ENCODE measurements at regions not wholly inside any gene's neighbourhood (a gene's known extent, or its start where the extent isn't known, plus 50 kb on each side); places are given as distances from the start of the nearest gene placed in this dataset.

DNA sequence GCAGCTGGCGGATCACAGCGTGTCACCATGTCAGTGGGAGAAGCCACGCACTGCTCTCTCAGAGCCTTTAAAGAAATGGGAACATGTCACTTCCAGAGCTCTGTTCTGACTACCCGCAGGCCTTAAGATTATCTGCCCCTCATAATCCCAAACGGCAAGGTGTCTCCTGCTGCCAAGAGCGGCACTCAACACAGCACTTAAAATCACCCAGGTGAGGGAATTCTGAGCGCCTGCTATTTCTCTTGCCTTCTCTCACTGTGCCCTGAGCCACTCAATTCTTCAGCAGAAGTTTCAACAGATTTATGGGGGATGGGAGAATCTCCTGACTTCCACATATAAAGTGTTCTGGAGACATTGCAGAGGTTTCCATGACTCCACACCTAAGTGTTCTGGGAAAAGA lies 137.9 kb downstream of the LMO4 start:
- Histone ChIP-seq H3K27ac (ENCODE audit: low read length) (no peak overlapping the region), H3K9me3 (ENCODE audit: control insufficient read depth, low read depth, low read length) (no peaks in the 10 kb centered on the region), H3K27me3 (ENCODE audit: control insufficient read depth, insufficient read depth, low read length) (no peaks in the 10 kb centered on the region), H3K4me3 (ENCODE audit: low read length) (no peak overlapping the region), H3K36me3 (ENCODE audit: control insufficient read depth, insufficient read depth, low read length) (no peaks in the 10 kb centered on the region), H3K4me1 (ENCODE audit: control insufficient read depth, insufficient read depth, low read length) (no peaks in the 10 kb centered on the region)
- WGBS (ENCODE audit: insufficient coverage, low lambda C conversion rate) = no CpG with 5 or more reads among the region's 7 CpGs
- no peak for DNase-seq

DNA sequence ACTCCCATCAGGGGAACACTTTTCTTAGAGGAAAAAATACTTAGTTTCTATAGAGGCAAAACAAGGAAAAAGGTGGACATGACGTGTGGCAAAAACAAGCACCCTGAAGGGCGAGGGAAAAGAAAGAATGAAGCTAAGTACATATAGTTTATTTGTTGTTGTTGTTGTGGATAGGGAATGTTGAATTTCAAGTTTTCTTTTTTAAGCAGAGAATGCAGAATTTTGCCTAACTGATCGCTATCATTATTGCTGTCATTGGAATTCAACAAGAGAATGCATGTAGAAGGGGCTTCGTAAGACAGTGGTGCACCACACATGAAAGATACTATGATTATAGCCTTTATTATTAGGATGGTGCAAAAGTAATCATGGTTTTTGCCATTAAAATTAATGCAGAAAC lies 144.0 kb downstream of the LMO4 start:
- no peaks in the 10 kb centered on the region for H3K27me3 ChIP-seq (ENCODE audit: control insufficient read depth, insufficient read depth, low read length)
- DNase-seq = no peak
- WGBS (ENCODE audit: insufficient coverage, low lambda C conversion rate) = 93% methylated on average over 3 of the region's 4 CpGs

DNA sequence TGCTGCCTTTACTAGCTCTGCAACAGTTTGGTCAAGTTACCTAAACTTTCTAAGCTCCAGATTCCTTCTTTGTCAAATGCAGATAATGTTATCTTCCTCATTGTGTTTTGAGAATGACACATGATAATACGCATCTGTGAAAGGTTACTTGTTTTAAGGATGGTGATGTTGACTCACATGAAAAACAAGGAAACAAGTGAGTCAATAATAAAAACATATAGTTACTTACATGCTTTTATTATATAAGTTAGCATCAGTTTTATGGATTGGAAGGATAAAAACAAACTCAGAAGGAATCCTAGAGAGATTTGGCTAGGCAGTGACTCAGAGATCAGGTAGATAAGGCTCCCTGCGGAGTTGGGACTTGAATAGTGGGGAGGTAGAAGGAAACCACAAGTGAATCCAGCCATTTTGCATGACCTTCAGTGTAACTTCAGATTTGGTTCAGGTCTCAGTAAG lies 144.6 kb downstream of the LMO4 start:
- no peak overlapping the region for H3K27ac ChIP-seq (ENCODE audit: low read length)
- no peaks in the 10 kb centered on the region for H3K9me3 ChIP-seq (ENCODE audit: control insufficient read depth, low read depth, low read length)
- no peak for DNase-seq
- H3K4me3 ChIP-seq (ENCODE audit: low read length) = no peak overlapping the region
- no peaks in the 10 kb centered on the region for H3K27me3 ChIP-seq (ENCODE audit: control insufficient read depth, insufficient read depth, low read length)
- no peaks in the 10 kb centered on the region for H3K4me1 ChIP-seq (ENCODE audit: control insufficient read depth, insufficient read depth, low read length)
- no peaks in the 10 kb centered on the region for H3K36me3 ChIP-seq (ENCODE audit: control insufficient read depth, insufficient read depth, low read length)
- 86% methylated on average over 1 of the region's 2 CpGs for WGBS (ENCODE audit: insufficient coverage, low lambda C conversion rate)

More for the DNA sequence above, 144.0 kb downstream of the LMO4 start:
- no peaks in the 10 kb centered on the region for H3K4me1 ChIP-seq (ENCODE audit: control insufficient read depth, insufficient read depth, low read length)
- no peaks in the 10 kb centered on the region for H3K36me3 ChIP-seq (ENCODE audit: control insufficient read depth, insufficient read depth, low read length)
- H3K27ac ChIP-seq (ENCODE audit: low read length) = no peak overlapping the region
- no peaks in the 10 kb centered on the region for H3K9me3 ChIP-seq (ENCODE audit: control insufficient read depth, low read depth, low read length)
- H3K4me3 ChIP-seq (ENCODE audit: low read length) = no peak overlapping the region

DNA sequence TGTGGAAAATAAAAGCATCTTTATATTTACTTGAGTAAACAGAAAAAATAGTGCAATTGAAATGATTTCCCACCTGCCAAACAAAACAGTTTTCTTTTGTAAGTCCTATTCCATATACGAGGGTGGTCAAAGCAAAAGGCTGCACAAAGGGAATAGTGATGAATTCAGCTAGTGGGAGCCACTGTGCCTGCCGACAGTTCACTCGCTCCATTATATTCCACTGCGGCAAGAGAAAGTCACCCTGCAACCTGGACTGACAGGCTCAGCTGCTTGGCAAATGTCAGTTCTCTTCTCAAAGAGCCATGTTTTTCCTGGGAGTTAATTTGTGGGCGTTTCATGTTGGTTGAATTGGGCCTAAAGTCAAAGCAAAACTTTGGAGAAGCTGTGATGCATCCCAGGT lies 145.4 kb downstream of the LMO4 start:
- no peak for DNase-seq
- Histone ChIP-seq H3K4me3 (ENCODE audit: low read length) (no peak overlapping the region), H3K27me3 (ENCODE audit: control insufficient read depth, insufficient read depth, low read length) (no peaks in the 10 kb centered on the region), H3K36me3 (ENCODE audit: control insufficient read depth, insufficient read depth, low read length) (no peaks in the 10 kb centered on the region), H3K9me3 (ENCODE audit: control insufficient read depth, low read depth, low read length) (no peaks in the 10 kb centered on the region), H3K27ac (ENCODE audit: low read length) (no peak overlapping the region), H3K4me1 (ENCODE audit: control insufficient read depth, insufficient read depth, low read length) (no peaks in the 10 kb centered on the region)
- no CpG with 5 or more reads among the region's 5 CpGs for WGBS (ENCODE audit: insufficient coverage, low lambda C conversion rate)

DNA sequence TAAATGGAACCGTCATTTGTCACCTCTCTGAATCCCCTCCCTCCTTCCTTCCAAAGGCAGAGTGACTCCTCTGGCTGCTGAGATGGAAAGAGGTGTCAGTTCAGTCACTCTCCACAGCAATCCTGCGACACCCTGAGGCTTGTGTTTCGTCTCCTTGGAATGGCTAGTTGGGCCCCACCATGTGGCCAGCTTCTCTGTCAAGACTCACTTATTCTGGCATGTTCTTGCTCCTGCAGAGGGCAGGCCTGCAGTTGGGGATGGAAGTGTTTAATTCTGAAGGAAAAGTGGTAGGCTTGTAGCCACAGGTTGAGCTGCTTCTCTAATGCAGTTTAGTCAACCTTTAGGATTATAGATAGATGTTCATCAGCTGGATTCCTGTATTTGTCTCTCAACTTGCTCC lies 149.6 kb downstream of the LMO4 start:
- no peaks in the 10 kb centered on the region for H3K36me3 ChIP-seq (ENCODE audit: control insufficient read depth, insufficient read depth, low read length)
- peak; percentile 11 to 12 for DNase-seq
- H3K27ac ChIP-seq (ENCODE audit: low read length) = no peak overlapping the region
- H3K4me1 ChIP-seq (ENCODE audit: control insufficient read depth, insufficient read depth, low read length) = no peaks in the 10 kb centered on the region
- WGBS (ENCODE audit: insufficient coverage, low lambda C conversion rate) = no CpG with 5 or more reads among the region's 3 CpGs
- H3K4me3 ChIP-seq (ENCODE audit: low read length) = no peak overlapping the region
- no peaks in the 10 kb centered on the region for H3K9me3 ChIP-seq (ENCODE audit: control insufficient read depth, low read depth, low read length)
- H3K27me3 ChIP-seq (ENCODE audit: control insufficient read depth, insufficient read depth, low read length) = no peaks in the 10 kb centered on the region

DNA sequence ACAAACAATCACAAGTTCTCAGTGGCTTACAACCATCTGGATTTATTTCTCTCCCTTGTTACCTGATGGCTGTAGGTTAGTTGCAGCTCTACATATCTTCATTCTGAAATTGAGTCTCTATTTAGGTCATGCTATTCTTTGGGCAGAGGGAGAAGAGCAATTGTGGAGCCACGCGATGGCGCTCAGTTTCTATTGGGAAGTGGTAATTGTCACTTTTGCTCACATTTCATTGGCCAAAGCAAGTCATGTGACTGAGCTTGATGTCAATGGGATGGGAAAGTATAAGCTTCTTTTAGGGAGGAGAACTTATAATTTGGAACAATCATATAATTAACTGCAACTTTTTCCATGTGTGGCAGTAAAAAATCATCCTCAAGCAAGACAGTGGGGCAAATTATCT lies 166.5 kb downstream of the LMO4 start:
- no peaks in the 10 kb centered on the region for H3K4me1 ChIP-seq (ENCODE audit: control insufficient read depth, insufficient read depth, low read length)
- H3K27ac ChIP-seq (ENCODE audit: low read length) = no peak overlapping the region
- no peaks in the 10 kb centered on the region for H3K9me3 ChIP-seq (ENCODE audit: control insufficient read depth, low read depth, low read length)
- DNase-seq = no peak
- H3K36me3 ChIP-seq (ENCODE audit: control insufficient read depth, insufficient read depth, low read length) = no peaks in the 10 kb centered on the region
- H3K27me3 ChIP-seq (ENCODE audit: control insufficient read depth, insufficient read depth, low read length) = no peaks in the 10 kb centered on the region
- WGBS (ENCODE audit: insufficient coverage, low lambda C conversion rate) = no CpG with 5 or more reads among the region's 3 CpGs
- no peak overlapping the region for H3K4me3 ChIP-seq (ENCODE audit: low read length)

DNA sequence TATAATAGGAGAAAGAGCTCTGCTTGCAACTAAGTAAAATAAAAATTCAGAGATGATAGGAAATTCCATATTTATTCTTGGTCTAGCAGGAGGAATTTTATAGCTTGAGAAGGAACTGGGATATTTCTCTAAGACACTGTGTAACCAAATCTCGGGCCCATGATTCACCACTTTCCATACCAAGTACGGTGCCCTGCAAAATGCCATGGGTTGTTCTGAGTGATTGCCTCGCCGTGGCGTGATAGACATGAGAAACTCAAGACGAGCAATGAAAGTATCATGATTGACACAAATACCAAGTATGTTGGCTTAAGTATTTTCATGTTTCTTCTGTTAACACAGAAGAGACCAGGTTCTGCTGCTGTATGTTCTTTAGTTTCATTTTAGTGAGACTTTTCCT lies 167.2 kb downstream of the LMO4 start:
- H3K4me1 ChIP-seq (ENCODE audit: control insufficient read depth, insufficient read depth, low read length) = no peaks in the 10 kb centered on the region
- no peaks in the 10 kb centered on the region for H3K36me3 ChIP-seq (ENCODE audit: control insufficient read depth, insufficient read depth, low read length)
- H3K4me3 ChIP-seq (ENCODE audit: low read length) = no peak overlapping the region
- H3K9me3 ChIP-seq (ENCODE audit: control insufficient read depth, low read depth, low read length) = no peaks in the 10 kb centered on the region
- no peak overlapping the region for H3K27ac ChIP-seq (ENCODE audit: low read length)
- no peak for DNase-seq
- no peaks in the 10 kb centered on the region for H3K27me3 ChIP-seq (ENCODE audit: control insufficient read depth, insufficient read depth, low read length)
- WGBS (ENCODE audit: insufficient coverage, low lambda C conversion rate) = no CpG with 5 or more reads among the region's 6 CpGs

DNA sequence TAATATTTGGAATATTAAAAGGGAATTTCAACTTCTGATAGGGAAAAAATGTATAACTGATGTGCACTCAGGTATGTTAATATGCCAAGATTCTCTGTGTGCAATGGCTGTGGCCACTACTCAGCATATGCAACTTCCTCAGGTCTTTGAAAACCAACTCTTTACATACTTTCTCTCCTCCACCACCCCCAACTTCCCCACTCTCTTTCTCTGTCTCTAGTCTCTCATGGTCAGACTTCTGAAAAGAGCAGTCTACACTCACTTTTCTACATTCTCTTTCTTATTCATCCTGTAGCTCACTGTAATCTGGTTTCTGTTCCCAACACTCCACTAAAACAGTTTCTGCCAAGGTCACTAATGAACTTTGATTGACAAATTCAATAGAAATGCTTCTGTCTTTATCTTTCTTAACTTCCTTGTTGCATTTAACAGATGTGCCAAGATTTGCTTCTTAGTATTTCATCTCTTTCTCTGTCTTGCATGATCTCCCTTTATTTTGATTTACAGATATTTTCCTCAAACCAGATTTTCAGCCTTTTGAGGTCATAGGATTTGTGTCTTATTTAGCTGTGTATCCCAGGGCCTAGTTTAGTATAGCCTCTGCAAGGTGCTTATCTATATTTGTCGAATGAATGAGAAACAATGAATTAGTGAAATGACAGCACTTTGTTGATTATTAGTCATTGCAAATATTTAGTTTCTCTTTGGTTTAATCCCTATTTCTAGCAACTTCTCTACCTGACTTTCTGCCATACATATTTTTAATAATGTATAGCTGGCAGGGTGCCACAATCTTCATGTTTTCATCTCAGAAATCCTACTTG lies 168.9 kb downstream of the LMO4 start:
- DNase-seq = peak in 1 of 2 donors; percentile 20
- H3K4me3 ChIP-seq (ENCODE audit: low read length) = no peak overlapping the region

DNA sequence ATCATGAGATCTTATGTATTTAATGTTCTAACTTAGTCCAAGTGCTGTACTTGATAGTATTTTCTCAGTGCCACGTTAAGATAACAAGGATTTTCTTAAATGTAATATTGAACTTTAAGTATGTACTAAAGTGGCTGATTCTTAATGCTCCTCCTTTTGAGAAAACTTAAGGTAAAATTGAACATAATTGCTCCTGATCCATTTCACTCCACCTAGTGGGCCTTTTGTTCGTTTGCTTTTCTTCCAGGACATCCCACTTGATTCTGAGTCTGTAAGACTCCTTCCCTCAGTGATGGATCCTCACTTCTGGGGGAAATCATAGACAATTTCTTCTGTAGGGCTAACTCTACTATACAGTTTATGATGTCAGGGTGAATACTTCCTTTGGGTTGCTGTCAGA lies 173.1 kb downstream of the LMO4 start:
- DNase-seq = no peak
- no peak overlapping the region for H3K27ac ChIP-seq (ENCODE audit: low read length)
- WGBS (ENCODE audit: insufficient coverage, low lambda C conversion rate) = no CpG with 5 or more reads among the region's 2 CpGs
- no peaks in the 10 kb centered on the region for H3K9me3 ChIP-seq (ENCODE audit: control insufficient read depth, low read depth, low read length)
- no peaks in the 10 kb centered on the region for H3K27me3 ChIP-seq (ENCODE audit: control insufficient read depth, insufficient read depth, low read length)
- H3K4me1 ChIP-seq (ENCODE audit: control insufficient read depth, insufficient read depth, low read length) = no peaks in the 10 kb centered on the region
- H3K36me3 ChIP-seq (ENCODE audit: control insufficient read depth, insufficient read depth, low read length) = no peaks in the 10 kb centered on the region
- H3K4me3 ChIP-seq (ENCODE audit: low read length) = no peak overlapping the region

More for the DNA sequence above, 168.9 kb downstream of the LMO4 start:
- no peak overlapping the region for H3K27ac ChIP-seq (ENCODE audit: low read length)
- WGBS (ENCODE audit: insufficient coverage, low lambda C conversion rate) = 33% methylated on average over 1 of the region's 1 CpG
- no peaks in the 10 kb centered on the region for H3K4me1 ChIP-seq (ENCODE audit: control insufficient read depth, insufficient read depth, low read length)
- H3K27me3 ChIP-seq (ENCODE audit: control insufficient read depth, insufficient read depth, low read length) = no peaks in the 10 kb centered on the region
- H3K9me3 ChIP-seq (ENCODE audit: control insufficient read depth, low read depth, low read length) = no peaks in the 10 kb centered on the region
- H3K36me3 ChIP-seq (ENCODE audit: control insufficient read depth, insufficient read depth, low read length) = no peaks in the 10 kb centered on the region

DNA sequence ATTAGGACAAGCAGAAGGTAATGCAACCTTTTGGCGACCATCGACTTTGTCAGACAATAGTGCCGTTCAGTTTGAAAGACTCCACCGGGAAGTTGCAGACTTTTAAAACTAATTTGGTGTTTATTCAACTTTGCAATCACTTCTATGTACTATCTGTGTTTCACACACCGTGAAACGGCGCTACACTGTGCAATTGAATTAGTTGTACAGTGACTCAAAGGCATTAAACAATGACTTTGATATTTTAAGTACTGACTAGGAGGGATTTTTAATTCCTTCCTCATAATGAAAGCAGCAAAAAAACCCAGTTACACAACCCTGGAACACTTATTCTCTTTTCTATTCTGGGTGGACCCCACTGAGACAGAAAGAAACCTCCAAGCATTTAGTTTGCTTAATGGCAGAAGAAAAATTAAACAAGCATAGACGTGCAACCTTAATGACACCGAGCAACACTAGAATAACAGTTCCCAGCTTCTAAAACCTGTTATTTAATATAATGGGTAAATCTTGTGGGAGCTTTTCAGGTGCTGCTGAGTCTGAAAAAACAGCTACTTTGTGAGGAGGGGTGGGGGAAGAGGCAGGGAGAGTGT lies 176.8 kb downstream of the LMO4 start:
- Histone ChIP-seq H3K4me3 (ENCODE audit: low read length) (no peak overlapping the region), H3K4me1 (ENCODE audit: control insufficient read depth, insufficient read depth, low read length) (no peaks in the 10 kb centered on the region), H3K27me3 (ENCODE audit: control insufficient read depth, insufficient read depth, low read length) (no peaks in the 10 kb centered on the region), H3K27ac (ENCODE audit: low read length) (no peak overlapping the region), H3K9me3 (ENCODE audit: control insufficient read depth, low read depth, low read length) (no peaks in the 10 kb centered on the region), H3K36me3 (ENCODE audit: control insufficient read depth, insufficient read depth, low read length) (no peaks in the 10 kb centered on the region)
- no CpG with 5 or more reads among the region's 9 CpGs for WGBS (ENCODE audit: insufficient coverage, low lambda C conversion rate)
- no peak for DNase-seq

DNA sequence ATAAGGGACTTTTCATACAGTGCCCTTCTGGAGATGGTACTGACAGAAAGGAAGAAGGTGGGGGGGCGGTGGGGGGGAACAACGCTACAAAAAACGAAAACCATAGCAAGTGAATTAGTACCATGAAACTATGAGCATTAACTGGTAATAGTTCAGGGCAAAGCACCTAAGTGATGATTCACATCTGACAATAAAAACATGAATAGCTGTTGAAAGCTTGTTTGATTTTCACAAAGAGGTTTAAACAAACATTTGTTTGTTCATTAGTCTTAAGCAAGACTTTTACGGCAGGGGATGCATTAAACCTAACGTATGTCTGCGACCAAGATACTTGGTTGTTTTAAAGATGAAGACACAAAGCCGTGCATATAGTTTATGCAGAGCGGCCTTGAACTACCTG lies 177.5 kb downstream of the LMO4 start:
- Histone ChIP-seq H3K27me3 (ENCODE audit: control insufficient read depth, insufficient read depth, low read length) (no peaks in the 10 kb centered on the region), H3K9me3 (ENCODE audit: control insufficient read depth, low read depth, low read length) (no peaks in the 10 kb centered on the region), H3K4me1 (ENCODE audit: control insufficient read depth, insufficient read depth, low read length) (no peaks in the 10 kb centered on the region), H3K27ac (ENCODE audit: low read length) (no peak overlapping the region), H3K4me3 (ENCODE audit: low read length) (no peak overlapping the region), H3K36me3 (ENCODE audit: control insufficient read depth, insufficient read depth, low read length) (no peaks in the 10 kb centered on the region)
- DNase-seq = no peak
- WGBS (ENCODE audit: insufficient coverage, low lambda C conversion rate) = no CpG with 5 or more reads among the region's 8 CpGs
